CD4-positive, alpha-beta T cell (primary cell): ENCODE measurements at regions not wholly inside any gene's neighbourhood (a gene's known extent, or its start where the extent isn't known, plus 50 kb on each side); places are given as distances from the start of the nearest gene placed in this dataset.

Experiments used
- ATAC-seq: fragments of 200-7000 bp; cut with Tn5 transposase; one replicate; pipeline ENCODE4 v1.10.0; 2022; ENCODE audit warnings: mild to moderate bottlenecking; ENCODE audit not compliant: poor library complexity
- CTCF ChIA-PET: fragments of 350-600 bp; sonication (Branson Sonifier 250); formaldehyde crosslinking; loops from one replicate; lab custom pipeline; 2021; ENCODE audit warnings: antibody characterized with exemption, inconsistent platforms; lab: Charles Lee
- POLR2A ChIA-PET: fragments of 350-600 bp; sonication (Branson Sonifier 250); formaldehyde crosslinking; loops from one replicate; lab custom pipeline; 2021; ENCODE audit warnings: antibody characterized with exemption, inconsistent platforms; lab: Charles Lee
- DNase-seq, 14 experiments: peaks; one replicate each; pipeline ENCODE4 v3.0.0-alpha.2; 2013 to 2020; ENCODE audit warnings: mixed read lengths in 2 of 14
- H3K27ac ChIP-seq, 2 donors: one replicate each; pipeline versions ENCODE4 v1.5.1 to v1.7.0; 2013; ENCODE audit warnings: low read length in 2 of 2, low read depth in 1 of 2, mild to moderate bottlenecking in 1 of 2
- H3K27me3 ChIP-seq, 2 experiments: 1 replicate in 1 of 2; 2 replicates in 1 of 2; pipeline versions ENCODE4 v1.6.1 to v1.7.0; 2013; ENCODE audit warnings: low read length in 2 of 2, control low read depth in 1 of 2, mild to moderate bottlenecking in 1 of 2, moderate library complexity in 1 of 2; ENCODE audit not compliant: insufficient read depth in 2 of 2, control insufficient read depth in 1 of 2
- H3K36me3 ChIP-seq: one replicate; pipeline ENCODE4 v1.6.1; 2013; ENCODE audit warnings: low read length, control low read depth; ENCODE audit not compliant: insufficient read depth
- H3K4me1 ChIP-seq: one replicate; pipeline ENCODE4 v1.6.1; 2013; ENCODE audit warnings: low read length, control low read depth; ENCODE audit not compliant: insufficient read depth
- H3K4me3 ChIP-seq: one replicate; pipeline ENCODE4 v1.5.1; 2013; ENCODE audit warnings: mild to moderate bottlenecking, low read length, moderate library complexity
- H3K9me3 ChIP-seq, 2 experiments: 1 replicate in 1 of 2; 2 replicates in 1 of 2; pipeline versions ENCODE4 v1.6.1 to v1.7.0; 2013; ENCODE audit warnings: low read length in 2 of 2, mild to moderate bottlenecking in 2 of 2, control low read depth in 1 of 2, moderate library complexity in 1 of 2; ENCODE audit not compliant: control insufficient read depth in 1 of 2, insufficient read depth in 1 of 2
- H3K27ac Mint-ChIP-seq: one replicate; pipeline ENCODE4 v1.8.0; 2020; ENCODE audit warnings: mixed read lengths
- H3K27me3 Mint-ChIP-seq: one replicate; pipeline ENCODE4 v1.8.0; 2021; ENCODE audit warnings: mixed read lengths
- H3K36me3 Mint-ChIP-seq: one replicate; pipeline ENCODE4 v1.8.0; 2021; ENCODE audit warnings: low read depth, mixed read lengths
- H3K4me1 Mint-ChIP-seq: one replicate; pipeline ENCODE4 v1.8.0; 2021; ENCODE audit warnings: low read depth, mixed read lengths
- H3K4me3 Mint-ChIP-seq: one replicate; pipeline ENCODE4 v1.8.0; 2020; ENCODE audit warnings: mild to moderate bottlenecking, mixed read lengths
- H3K9me3 Mint-ChIP-seq: one replicate; pipeline ENCODE4 v1.8.0; 2020; ENCODE audit warnings: mixed read lengths
- CTCF ChIP-seq: fragments of 200-600 bp; IDR thresholded peaks from one replicate; pipeline ENCODE4 v1.8.0; 2022; ENCODE audit warnings: antibody characterized with exemption, mild to moderate bottlenecking
- intact Hi-C, 2 experiments: fragments of 100-400 bp; cut with DNase I in 1 of 2; cut with micrococcal nuclease in 1 of 2; formaldehyde crosslinking; loops; one replicate each; pipeline versions ENCODE4 v1.15.1 to v1.9.0; 2023 to 2025; cut with DNase I, micrococcal nuclease

GRCh38 chr5:75002271-75002670 is 50.1 kb downstream of the GCNT4 start:
- TF ChIP-seq CTCF, result no peak
- Mint-ChIP-seq H3K27ac (no peak overlapping the region), H3K4me3 (no peak overlapping the region), H3K9me3 (no peaks in the 10 kb centered on the region), H3K27me3 (no peaks in the 10 kb centered on the region), H3K4me1 (no peaks in the 10 kb centered on the region), H3K36me3 (peaks cover 5% of the 10 kb centered on the region)
- Histone ChIP-seq H3K36me3 (no peaks in the 10 kb centered on the region), H3K27me3 (no peaks in the 10 kb centered on the region), H3K9me3 (peaks cover 5 to 10% of the 10 kb centered on the region in 2 experiments), H3K27ac (no peak overlapping the region), H3K4me1 (no peaks in the 10 kb centered on the region), H3K4me3 (no peak overlapping the region)
- ChIA-PET POLR2A (no interaction called here), CTCF (no interaction called here)
- ATAC-seq (no peak), DNase-seq (no peak)
- intact Hi-C loops, result no loop called here

GRCh38 chr5:74995926-74996325 is 56.4 kb downstream of the GCNT4 start:
- no peak for TF ChIP-seq CTCF
- H3K36me3 Mint-ChIP-seq, result no peaks in the 10 kb centered on the region
- no peak overlapping the region for H3K4me3 Mint-ChIP-seq
- H3K9me3 Mint-ChIP-seq, result no peaks in the 10 kb centered on the region
- no peak for ATAC-seq
- no peak overlapping the region for H3K27ac Mint-ChIP-seq
- ChIA-PET CTCF (no interaction called here), POLR2A (no interaction called here)
- Histone ChIP-seq H3K4me1 (no peaks in the 10 kb centered on the region), H3K27me3 (no peaks in the 10 kb centered on the region), H3K36me3 (no peaks in the 10 kb centered on the region), H3K4me3 (no peak overlapping the region), H3K27ac (no peak overlapping the region), H3K9me3 (no peaks in the 10 kb centered on the region)
- H3K4me1 Mint-ChIP-seq, result no peaks in the 10 kb centered on the region
- no peak for DNase-seq
- intact Hi-C loops, result no loop called here
- H3K27me3 Mint-ChIP-seq, result no peaks in the 10 kb centered on the region

GRCh38 chr5:74994826-74995225 is 57.5 kb downstream of the GCNT4 start:
- ChIA-PET CTCF (no interaction called here), POLR2A (interaction anchor here (0.6 kb wide), 1 partner anchor 99 kb away, joined by 4 read pairs; no protein-coding TSS in a partner anchor)
- no peak for TF ChIP-seq CTCF
- Mint-ChIP-seq H3K36me3 (no peaks in the 10 kb centered on the region), H3K4me1 (no peaks in the 10 kb centered on the region), H3K9me3 (no peaks in the 10 kb centered on the region), H3K4me3 (no peak overlapping the region), H3K27me3 (no peaks in the 10 kb centered on the region), H3K27ac (no peak overlapping the region)
- no peaks in the 10 kb centered on the region for H3K4me1 ChIP-seq
- intact Hi-C loops, result no loop called here
- H3K4me3 ChIP-seq, result no peak overlapping the region
- no peak for ATAC-seq
- H3K27ac ChIP-seq, result no peak overlapping the region
- no peaks in the 10 kb centered on the region for H3K27me3 ChIP-seq
- no peak for DNase-seq
- H3K36me3 ChIP-seq, result no peaks in the 10 kb centered on the region
- peaks cover 0 to 3% of the 10 kb centered on the region in 2 experiments for H3K9me3 ChIP-seq
